ENCODE measurements at regions not wholly inside any gene's neighbourhood (a gene's known extent, or its start where the extent isn't known, plus 50 kb on each side); places are given as distances from the start of the nearest gene placed in this dataset.

DNA sequence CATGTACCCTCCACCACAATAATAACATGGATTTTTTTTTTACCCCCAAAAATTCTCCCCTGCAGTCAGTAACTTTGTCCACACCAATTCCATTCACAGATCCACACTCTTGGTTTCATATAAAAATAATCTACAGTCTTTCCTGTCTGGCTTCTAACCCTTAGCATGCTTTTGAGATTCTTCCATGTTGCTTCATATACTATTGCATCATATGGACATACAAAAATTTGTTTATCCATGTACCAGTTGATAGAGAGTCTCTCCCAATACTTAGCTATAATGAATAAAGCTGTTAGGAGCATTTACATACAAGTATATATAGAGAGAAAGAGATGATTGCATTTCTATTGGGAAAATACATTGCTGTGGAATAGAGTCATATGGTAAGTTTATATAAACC is 575.0 kb downstream of the XPNPEP1 start:
- TF ChIP-seq, protein P1, sequence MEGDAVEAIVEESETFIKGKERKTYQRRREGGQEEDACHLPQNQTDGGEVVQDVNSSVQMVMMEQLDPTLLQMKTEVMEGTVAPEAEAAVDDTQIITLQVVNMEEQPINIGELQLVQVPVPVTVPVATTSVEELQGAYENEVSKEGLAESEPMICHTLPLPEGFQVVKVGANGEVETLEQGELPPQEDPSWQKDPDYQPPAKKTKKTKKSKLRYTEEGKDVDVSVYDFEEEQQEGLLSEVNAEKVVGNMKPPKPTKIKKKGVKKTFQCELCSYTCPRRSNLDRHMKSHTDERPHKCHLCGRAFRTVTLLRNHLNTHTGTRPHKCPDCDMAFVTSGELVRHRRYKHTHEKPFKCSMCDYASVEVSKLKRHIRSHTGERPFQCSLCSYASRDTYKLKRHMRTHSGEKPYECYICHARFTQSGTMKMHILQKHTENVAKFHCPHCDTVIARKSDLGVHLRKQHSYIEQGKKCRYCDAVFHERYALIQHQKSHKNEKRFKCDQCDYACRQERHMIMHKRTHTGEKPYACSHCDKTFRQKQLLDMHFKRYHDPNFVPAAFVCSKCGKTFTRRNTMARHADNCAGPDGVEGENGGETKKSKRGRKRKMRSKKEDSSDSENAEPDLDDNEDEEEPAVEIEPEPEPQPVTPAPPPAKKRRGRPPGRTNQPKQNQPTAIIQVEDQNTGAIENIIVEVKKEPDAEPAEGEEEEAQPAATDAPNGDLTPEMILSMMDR (IDR thresholded peaks at IDR 0.05; ENCODE audit: insufficient read depth, low read length, poor library complexity, severe bottlenecking) = no peak
- no peak overlapping the region for H3K4me3 ChIP-seq (ENCODE audit: low read depth, low read length)
- no peak for DNase-seq (ENCODE audit: low read depth)
- no peaks in the 10 kb centered on the region for H3K36me3 ChIP-seq (ENCODE audit: control insufficient read depth, insufficient read depth, low read length)
- no peaks in the 10 kb centered on the region for H3K27me3 ChIP-seq (ENCODE audit: control insufficient read depth, insufficient read depth, low read length)

DNA sequence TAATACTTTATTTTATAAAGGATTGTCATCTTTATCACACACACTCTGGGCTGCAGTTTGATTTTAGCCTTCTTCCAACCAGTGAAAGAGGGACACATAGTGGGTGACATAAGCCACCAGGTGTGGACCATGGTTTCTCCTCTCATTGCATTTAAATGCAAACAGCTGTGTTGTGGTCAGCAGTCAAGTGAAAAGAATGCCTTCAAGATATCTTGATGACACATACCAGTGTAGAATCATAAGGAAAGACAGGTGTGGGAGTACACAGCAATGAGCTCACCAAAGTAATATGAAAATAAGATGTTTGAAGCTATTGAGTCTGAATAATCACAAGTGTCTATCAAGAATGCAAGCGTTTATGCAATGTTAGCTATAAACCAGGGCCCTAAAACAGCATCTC is 580.0 kb downstream of the XPNPEP1 start:
- no peak overlapping the region for H3K4me3 ChIP-seq (ENCODE audit: low read depth, low read length)
- H3K27me3 ChIP-seq (ENCODE audit: control insufficient read depth, insufficient read depth, low read length) = no peaks in the 10 kb centered on the region
- DNase-seq (ENCODE audit: low read depth) = peak; percentile 84
- H3K36me3 ChIP-seq (ENCODE audit: control insufficient read depth, insufficient read depth, low read length) = no peaks in the 10 kb centered on the region
- TF ChIP-seq, protein P1 (IDR thresholded peaks at IDR 0.05; ENCODE audit: insufficient read depth, low read length, poor library complexity, severe bottlenecking) = no peak

DNA sequence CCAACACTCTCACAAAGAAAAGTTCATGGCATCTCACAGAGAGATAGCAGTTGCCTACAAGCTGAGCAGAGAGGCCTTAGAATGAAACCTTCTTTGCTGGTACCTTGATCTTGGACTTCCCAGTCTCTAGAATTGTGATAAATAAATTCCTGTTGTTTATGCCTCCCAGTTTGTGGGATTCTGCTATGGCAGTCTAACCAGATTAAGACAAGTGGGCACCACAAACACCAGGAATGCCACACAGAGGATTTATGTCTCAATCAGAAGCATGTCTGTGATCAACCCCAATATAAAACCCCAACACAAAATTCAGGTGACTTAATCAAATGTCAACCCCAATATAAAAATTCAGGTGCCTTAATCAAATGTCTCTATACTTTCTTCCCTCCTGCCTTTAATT is 581.3 kb downstream of the XPNPEP1 start:
- no peaks in the 10 kb centered on the region for H3K27me3 ChIP-seq (ENCODE audit: control insufficient read depth, insufficient read depth, low read length)
- DNase-seq (ENCODE audit: low read depth) = no peak
- TF ChIP-seq, protein P1 (IDR thresholded peaks at IDR 0.05; ENCODE audit: insufficient read depth, low read length, poor library complexity, severe bottlenecking) = no peak
- H3K4me3 ChIP-seq (ENCODE audit: low read depth, low read length) = no peak overlapping the region
- no peaks in the 10 kb centered on the region for H3K36me3 ChIP-seq (ENCODE audit: control insufficient read depth, insufficient read depth, low read length)

DNA sequence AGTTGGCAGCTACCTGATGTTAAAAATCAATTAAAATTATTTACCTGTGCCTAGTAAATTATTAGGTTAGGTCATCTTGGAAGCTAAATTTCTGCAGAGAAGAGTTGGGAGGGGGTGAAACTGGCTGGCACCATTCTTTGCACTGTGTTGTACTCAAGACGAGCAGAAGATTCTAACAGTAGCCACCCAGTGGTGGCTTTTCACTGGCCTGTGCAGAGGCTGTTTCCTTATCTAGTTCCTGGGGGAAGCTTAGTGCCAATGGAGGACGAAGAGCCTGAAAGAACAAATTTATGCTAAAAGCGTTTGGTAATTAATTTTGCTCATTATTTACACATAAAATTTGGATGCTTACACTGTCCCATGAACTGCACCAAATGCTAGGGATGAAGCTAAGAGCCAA is 595.3 kb downstream of the XPNPEP1 start:
- no peak for DNase-seq (ENCODE audit: low read depth)
- Histone ChIP-seq H3K27me3 (ENCODE audit: control insufficient read depth, insufficient read depth, low read length) (no peaks in the 10 kb centered on the region), H3K4me3 (ENCODE audit: low read depth, low read length) (no peak overlapping the region), H3K36me3 (ENCODE audit: control insufficient read depth, insufficient read depth, low read length) (no peaks in the 10 kb centered on the region)
- TF ChIP-seq, protein P1 (IDR thresholded peaks at IDR 0.05; ENCODE audit: insufficient read depth, low read length, poor library complexity, severe bottlenecking) = no peak

DNA sequence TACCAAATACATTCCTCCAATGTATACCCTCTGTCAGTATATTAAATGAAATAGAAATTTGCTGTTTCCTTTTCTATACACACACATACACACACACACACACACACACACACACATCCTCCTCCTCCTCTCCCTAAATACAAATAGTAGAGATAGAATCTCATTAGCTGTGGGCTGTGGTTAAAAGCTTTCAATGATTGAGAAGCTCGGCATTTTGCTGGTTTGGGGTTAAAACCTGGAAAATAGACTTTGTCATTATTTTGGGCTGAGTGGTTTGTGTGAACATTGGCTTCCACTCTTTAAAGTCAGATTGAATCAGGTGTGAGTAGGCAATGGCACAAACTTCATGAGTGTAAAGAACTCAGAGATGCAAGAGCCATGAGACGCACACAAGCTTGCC is 596.0 kb downstream of the XPNPEP1 start:
- no peaks in the 10 kb centered on the region for H3K36me3 ChIP-seq (ENCODE audit: control insufficient read depth, insufficient read depth, low read length)
- no peak for DNase-seq (ENCODE audit: low read depth)
- no peak overlapping the region for H3K4me3 ChIP-seq (ENCODE audit: low read depth, low read length)
- TF ChIP-seq, protein P1 (IDR thresholded peaks at IDR 0.05; ENCODE audit: insufficient read depth, low read length, poor library complexity, severe bottlenecking) = no peak
- no peaks in the 10 kb centered on the region for H3K27me3 ChIP-seq (ENCODE audit: control insufficient read depth, insufficient read depth, low read length)

DNA sequence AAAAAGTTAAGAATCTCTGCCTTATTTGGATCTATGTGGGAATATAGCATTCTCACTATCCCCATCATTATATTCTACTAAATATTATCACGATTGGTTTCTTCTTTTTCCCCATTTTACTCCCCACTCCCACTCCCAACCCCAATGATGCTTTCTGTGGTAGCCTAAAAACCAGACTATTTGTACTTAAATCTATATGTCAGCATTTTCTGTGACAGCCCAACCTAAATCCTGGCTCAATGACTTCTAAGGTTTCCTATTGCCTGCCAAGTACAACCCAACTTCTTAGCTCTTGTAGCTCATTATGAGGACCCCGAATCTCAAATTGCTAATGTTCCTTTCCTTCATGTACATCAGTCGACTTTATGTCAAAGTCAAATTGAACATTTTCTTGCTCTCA is 598.6 kb downstream of the XPNPEP1 start:
- no peaks in the 10 kb centered on the region for H3K27me3 ChIP-seq (ENCODE audit: control insufficient read depth, insufficient read depth, low read length)
- no peak for DNase-seq (ENCODE audit: low read depth)
- TF ChIP-seq, protein P1 (IDR thresholded peaks at IDR 0.05; ENCODE audit: insufficient read depth, low read length, poor library complexity, severe bottlenecking) = no peak
- no peaks in the 10 kb centered on the region for H3K36me3 ChIP-seq (ENCODE audit: control insufficient read depth, insufficient read depth, low read length)
- no peak overlapping the region for H3K4me3 ChIP-seq (ENCODE audit: low read depth, low read length)
